B cell (primary cell): ENCODE measurements at regions not wholly inside any gene's neighbourhood (a gene's known extent, or its start where the extent isn't known, plus 50 kb on each side); places are given as distances from the start of the nearest gene placed in this dataset.

ENCODE experiments used
- EZH2 ChIP-seq: IDR thresholded peaks from 2 replicates; pipeline ENCODE4 v1.6.1; 2012; ENCODE audit warnings: borderline replicate concordance, low read depth, mild to moderate bottlenecking, moderate library complexity, low read length; ENCODE audit not compliant: insufficient read depth, poor library complexity, severe bottlenecking
- TF ChIP-seq, protein P1 (sequence below): fragments of 200-600 bp; IDR thresholded peaks from one replicate; pipeline ENCODE4 v1.8.0; 2022; ENCODE audit warnings: antibody characterized with exemption, mild to moderate bottlenecking

DNA sequence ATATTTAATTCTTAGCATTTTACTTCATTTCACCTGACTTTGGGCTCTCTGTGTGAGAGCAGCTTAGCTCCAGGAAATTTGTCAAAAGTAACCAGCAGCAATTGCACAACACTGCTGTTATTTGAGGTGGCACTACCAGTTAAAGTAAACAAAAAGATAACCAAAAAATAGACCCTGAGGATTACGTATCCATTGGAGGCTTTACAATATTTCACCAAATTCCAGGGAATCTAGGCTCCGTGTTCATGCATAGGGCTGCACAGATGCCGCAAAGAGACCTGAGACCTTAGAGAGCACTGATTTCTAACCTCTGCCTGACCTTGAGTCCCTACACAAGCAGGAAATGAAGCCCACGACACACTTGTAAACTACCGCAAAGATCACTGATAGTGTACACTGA, 1392.7 kb upstream of the CDH6 start:
- TF ChIP-seq, protein P1, sequence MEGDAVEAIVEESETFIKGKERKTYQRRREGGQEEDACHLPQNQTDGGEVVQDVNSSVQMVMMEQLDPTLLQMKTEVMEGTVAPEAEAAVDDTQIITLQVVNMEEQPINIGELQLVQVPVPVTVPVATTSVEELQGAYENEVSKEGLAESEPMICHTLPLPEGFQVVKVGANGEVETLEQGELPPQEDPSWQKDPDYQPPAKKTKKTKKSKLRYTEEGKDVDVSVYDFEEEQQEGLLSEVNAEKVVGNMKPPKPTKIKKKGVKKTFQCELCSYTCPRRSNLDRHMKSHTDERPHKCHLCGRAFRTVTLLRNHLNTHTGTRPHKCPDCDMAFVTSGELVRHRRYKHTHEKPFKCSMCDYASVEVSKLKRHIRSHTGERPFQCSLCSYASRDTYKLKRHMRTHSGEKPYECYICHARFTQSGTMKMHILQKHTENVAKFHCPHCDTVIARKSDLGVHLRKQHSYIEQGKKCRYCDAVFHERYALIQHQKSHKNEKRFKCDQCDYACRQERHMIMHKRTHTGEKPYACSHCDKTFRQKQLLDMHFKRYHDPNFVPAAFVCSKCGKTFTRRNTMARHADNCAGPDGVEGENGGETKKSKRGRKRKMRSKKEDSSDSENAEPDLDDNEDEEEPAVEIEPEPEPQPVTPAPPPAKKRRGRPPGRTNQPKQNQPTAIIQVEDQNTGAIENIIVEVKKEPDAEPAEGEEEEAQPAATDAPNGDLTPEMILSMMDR, result no peak
- no peak for TF ChIP-seq EZH2
